ENCODE measurements at regions not wholly inside any gene's neighbourhood (a gene's known extent, or its start where the extent isn't known, plus 50 kb on each side); places are given as distances from the start of the nearest gene placed in this dataset.

DNA sequence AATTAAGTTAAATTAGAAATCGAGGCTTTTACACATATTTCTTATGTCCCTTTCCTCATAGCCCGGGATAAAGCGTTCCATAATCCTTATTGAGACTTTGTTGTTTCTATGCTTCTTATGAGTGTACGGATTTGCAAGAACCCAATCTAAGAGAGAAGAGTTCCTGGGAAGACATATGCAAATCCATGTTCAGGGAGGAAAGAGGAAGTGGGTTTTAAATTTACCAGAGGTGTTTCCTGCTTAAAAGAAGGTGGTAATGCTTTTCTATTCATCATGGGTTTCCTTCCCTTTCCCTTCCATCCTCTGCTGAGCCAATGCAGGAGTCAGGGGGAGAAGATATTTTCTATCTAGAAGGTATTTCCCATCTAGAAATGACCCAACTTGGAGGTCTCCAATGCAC, 345.8 kb downstream of the ZNF516 start:
- no peak overlapping the region for H2AFZ ChIP-seq (ENCODE audit: low read depth, low read length)
- FAIRE-seq, result no peak

DNA sequence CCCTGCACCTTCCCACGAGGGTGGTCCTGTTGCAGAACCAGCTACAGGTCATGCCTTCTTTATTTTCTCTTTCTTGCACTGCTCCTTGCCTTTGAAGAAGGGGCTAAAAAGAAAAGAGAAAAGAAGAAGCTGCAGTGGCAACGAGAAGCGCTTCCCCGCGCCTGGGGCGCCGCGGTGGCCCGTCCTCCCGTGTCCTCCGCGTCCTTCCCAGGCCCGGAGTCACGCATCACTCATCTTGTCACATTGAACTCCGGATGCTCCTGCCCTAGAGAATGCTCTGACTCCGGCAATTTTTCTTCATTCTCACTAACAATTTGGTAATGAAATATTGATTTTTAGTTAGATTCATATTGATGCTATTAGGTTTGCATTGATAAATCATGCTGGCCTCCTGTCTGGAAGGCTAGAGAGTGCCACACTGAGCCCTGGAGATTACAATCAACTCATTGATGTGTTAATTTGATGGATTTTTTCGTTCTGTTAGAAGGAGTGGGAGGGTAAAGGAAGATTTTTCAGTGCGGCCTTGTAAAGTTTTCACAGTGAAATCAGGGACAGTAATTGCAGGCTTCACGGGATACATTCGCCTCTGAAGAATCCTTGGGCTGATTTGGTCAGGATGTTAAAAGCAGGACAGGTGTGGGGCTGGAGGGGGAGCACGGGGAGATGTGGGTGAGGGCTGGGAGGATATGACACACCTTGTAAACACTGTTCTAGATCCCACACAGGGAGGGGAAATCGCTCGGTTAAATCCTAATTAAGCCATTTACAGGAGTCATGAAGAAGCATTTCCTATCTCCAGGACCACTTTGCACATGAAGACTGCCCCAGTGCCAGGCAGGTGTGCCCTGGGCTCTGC, 349.3 kb downstream of the ZNF516 start:
- H3K4me1 ChIP-seq (ENCODE audit: insufficient read depth, low read length), result no peaks in the 10 kb centered on the region
- Mint-ChIP-seq H3K9me3 (ENCODE audit: unreplicated experiment) (no peaks in the 10 kb centered on the region), H3K27ac (ENCODE audit: unreplicated experiment) (no peak overlapping the region), H3K4me3 (ENCODE audit: unreplicated experiment) (no peak overlapping the region), H3K36me3 (ENCODE audit: low read depth, unreplicated experiment) (no peaks in the 10 kb centered on the region), H3K4me1 (ENCODE audit: low read depth, unreplicated experiment) (no peaks in the 10 kb centered on the region), H3K27me3 (ENCODE audit: low read depth, unreplicated experiment) (peaks cover 26% of the 10 kb centered on the region)
- no peak overlapping the region for H3K27ac ChIP-seq (ENCODE audit: low read depth, low read length)
- H3K36me3 ChIP-seq (ENCODE audit: insufficient read depth, low read length), result no peaks in the 10 kb centered on the region
- no peak for TF ChIP-seq EZH2 (IDR thresholded peaks at IDR 0.05; ENCODE audit: insufficient read depth, low read length)
- TF ChIP-seq, protein P1, sequence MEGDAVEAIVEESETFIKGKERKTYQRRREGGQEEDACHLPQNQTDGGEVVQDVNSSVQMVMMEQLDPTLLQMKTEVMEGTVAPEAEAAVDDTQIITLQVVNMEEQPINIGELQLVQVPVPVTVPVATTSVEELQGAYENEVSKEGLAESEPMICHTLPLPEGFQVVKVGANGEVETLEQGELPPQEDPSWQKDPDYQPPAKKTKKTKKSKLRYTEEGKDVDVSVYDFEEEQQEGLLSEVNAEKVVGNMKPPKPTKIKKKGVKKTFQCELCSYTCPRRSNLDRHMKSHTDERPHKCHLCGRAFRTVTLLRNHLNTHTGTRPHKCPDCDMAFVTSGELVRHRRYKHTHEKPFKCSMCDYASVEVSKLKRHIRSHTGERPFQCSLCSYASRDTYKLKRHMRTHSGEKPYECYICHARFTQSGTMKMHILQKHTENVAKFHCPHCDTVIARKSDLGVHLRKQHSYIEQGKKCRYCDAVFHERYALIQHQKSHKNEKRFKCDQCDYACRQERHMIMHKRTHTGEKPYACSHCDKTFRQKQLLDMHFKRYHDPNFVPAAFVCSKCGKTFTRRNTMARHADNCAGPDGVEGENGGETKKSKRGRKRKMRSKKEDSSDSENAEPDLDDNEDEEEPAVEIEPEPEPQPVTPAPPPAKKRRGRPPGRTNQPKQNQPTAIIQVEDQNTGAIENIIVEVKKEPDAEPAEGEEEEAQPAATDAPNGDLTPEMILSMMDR (IDR thresholded peaks at IDR 0.05; ENCODE audit: insufficient read depth, low read depth, low read length), result no peak
- no peak overlapping the region for H2AFZ ChIP-seq (ENCODE audit: low read depth, low read length)
- H4K20me1 ChIP-seq (ENCODE audit: insufficient read depth, low read length), result no peaks in the 10 kb centered on the region
- no peak overlapping the region for H3K9ac ChIP-seq (ENCODE audit: low read length)
- no peaks in the 10 kb centered on the region for H3K79me2 ChIP-seq (ENCODE audit: insufficient read depth, low read length)
- DNase-seq (ENCODE audit: low read depth) (no peak), FAIRE-seq (no peak)
- H3K9me3 ChIP-seq (ENCODE audit: insufficient read depth, low read depth, low read length), result no peaks in the 10 kb centered on the region
- no peaks in the 10 kb centered on the region for H3K27me3 ChIP-seq (ENCODE audit: insufficient read depth, low read length)
- no peak overlapping the region for H3K4me3 ChIP-seq (ENCODE audit: insufficient read depth, low read depth, low read length)
- H3K4me2 ChIP-seq (ENCODE audit: low read length), result no peak overlapping the region

More for the DNA sequence above, 345.8 kb downstream of the ZNF516 start:
- Mint-ChIP-seq H3K4me3 (ENCODE audit: unreplicated experiment) (no peak overlapping the region), H3K9me3 (ENCODE audit: unreplicated experiment) (peaks cover 1% of the 10 kb centered on the region), H3K4me1 (ENCODE audit: low read depth, unreplicated experiment) (no peaks in the 10 kb centered on the region), H3K27me3 (ENCODE audit: low read depth, unreplicated experiment) (peaks cover 11% of the 10 kb centered on the region), H3K36me3 (ENCODE audit: low read depth, unreplicated experiment) (no peaks in the 10 kb centered on the region), H3K27ac (ENCODE audit: unreplicated experiment) (no peak overlapping the region)
- no peaks in the 10 kb centered on the region for H3K4me1 ChIP-seq (ENCODE audit: insufficient read depth, low read length)
- H3K9me3 ChIP-seq (ENCODE audit: insufficient read depth, low read depth, low read length), result no peaks in the 10 kb centered on the region
- no peak overlapping the region for H3K4me2 ChIP-seq (ENCODE audit: low read length)
- TF ChIP-seq, protein P1 (IDR thresholded peaks at IDR 0.05; ENCODE audit: insufficient read depth, low read depth, low read length), result no peak
- TF ChIP-seq EZH2 (IDR thresholded peaks at IDR 0.05; ENCODE audit: insufficient read depth, low read length), result no peak
- H3K27me3 ChIP-seq (ENCODE audit: insufficient read depth, low read length), result no peaks in the 10 kb centered on the region
- H3K9ac ChIP-seq (ENCODE audit: low read length), result no peak overlapping the region
- no peak for DNase-seq (ENCODE audit: low read depth)
- no peaks in the 10 kb centered on the region for H3K36me3 ChIP-seq (ENCODE audit: insufficient read depth, low read length)
- no peak overlapping the region for H3K27ac ChIP-seq (ENCODE audit: low read depth, low read length)
- H3K79me2 ChIP-seq (ENCODE audit: insufficient read depth, low read length), result no peaks in the 10 kb centered on the region
- H4K20me1 ChIP-seq (ENCODE audit: insufficient read depth, low read length), result no peaks in the 10 kb centered on the region
- H3K4me3 ChIP-seq (ENCODE audit: insufficient read depth, low read depth, low read length), result no peak overlapping the region

DNA sequence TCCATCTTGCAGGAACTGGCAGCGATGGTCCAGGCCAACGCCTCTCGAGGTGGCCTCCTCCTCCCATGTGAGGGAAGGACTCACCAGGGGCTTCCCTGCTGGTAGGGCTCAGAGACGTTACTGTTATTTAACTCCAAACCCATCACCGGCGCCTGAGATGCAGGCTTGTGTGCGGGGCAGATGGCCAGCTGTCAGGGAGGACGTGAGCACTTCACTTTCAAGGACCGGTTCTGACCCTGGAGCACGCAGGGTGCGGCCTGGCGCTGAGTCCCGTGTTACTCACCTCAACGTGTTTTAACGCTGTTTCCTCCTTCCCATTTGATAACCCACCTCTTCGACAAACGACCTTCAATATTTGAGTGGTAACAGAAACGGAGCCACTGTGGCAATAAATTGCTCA, 350.2 kb downstream of the ZNF516 start:
- Mint-ChIP-seq H3K36me3 (ENCODE audit: low read depth, unreplicated experiment) (no peaks in the 10 kb centered on the region), H3K4me3 (ENCODE audit: unreplicated experiment) (no peak overlapping the region), H3K27me3 (ENCODE audit: low read depth, unreplicated experiment) (peaks cover 26% of the 10 kb centered on the region), H3K27ac (ENCODE audit: unreplicated experiment) (no peak overlapping the region), H3K4me1 (ENCODE audit: low read depth, unreplicated experiment) (no peaks in the 10 kb centered on the region), H3K9me3 (ENCODE audit: unreplicated experiment) (no peaks in the 10 kb centered on the region)
- H3K4me3 ChIP-seq (ENCODE audit: insufficient read depth, low read depth, low read length), result no peak overlapping the region
- H3K36me3 ChIP-seq (ENCODE audit: insufficient read depth, low read length), result no peaks in the 10 kb centered on the region
- FAIRE-seq, result no peak
- TF ChIP-seq, protein P1 (IDR thresholded peaks at IDR 0.05; ENCODE audit: insufficient read depth, low read depth, low read length), result no peak
- TF ChIP-seq EZH2 (IDR thresholded peaks at IDR 0.05; ENCODE audit: insufficient read depth, low read length), result no peak
- no peaks in the 10 kb centered on the region for H3K79me2 ChIP-seq (ENCODE audit: insufficient read depth, low read length)
- H3K9me3 ChIP-seq (ENCODE audit: insufficient read depth, low read depth, low read length), result no peaks in the 10 kb centered on the region
- H3K9ac ChIP-seq (ENCODE audit: low read length), result no peak overlapping the region
- no peak overlapping the region for H3K27ac ChIP-seq (ENCODE audit: low read depth, low read length)
- H4K20me1 ChIP-seq (ENCODE audit: insufficient read depth, low read length), result no peaks in the 10 kb centered on the region
- DNase-seq (ENCODE audit: low read depth), result no peak
- no peak overlapping the region for H3K4me2 ChIP-seq (ENCODE audit: low read length)
- H3K27me3 ChIP-seq (ENCODE audit: insufficient read depth, low read length), result no peaks in the 10 kb centered on the region
- no peak overlapping the region for H2AFZ ChIP-seq (ENCODE audit: low read depth, low read length)
- no peaks in the 10 kb centered on the region for H3K4me1 ChIP-seq (ENCODE audit: insufficient read depth, low read length)

Measured in astrocyte (in vitro differentiated cells and primary cell).